MM.1S (cell line): ENCODE measurements at regions not wholly inside any gene's neighbourhood (a gene's known extent, or its start where the extent isn't known, plus 50 kb on each side); places are given as distances from the start of the nearest gene placed in this dataset.
"Not testable (repeated sequence)": the region's sequence is repeated elsewhere in the genome, so short reads cannot be mapped to it uniquely, and the experiment has no call there.

ENCODE experiments used
- EZH2 ChIP-seq: fragments of 300-600 bp; sonication (generic); optimal IDR thresholded peaks from 2 replicates; pipeline ENCODE3; 2017; ENCODE audit warnings: low read depth, mild to moderate bottlenecking, antibody characterized with exemption, low read length, mixed read lengths
- TF ChIP-seq, protein P1 (sequence below): fragments of 300-600 bp; sonication (generic); IDR thresholded peaks from 2 replicates; pipeline ENCODE4 v1.5.1; 2016; ENCODE audit warnings: antibody characterized with exemption, low read length, mixed read lengths

DNA sequence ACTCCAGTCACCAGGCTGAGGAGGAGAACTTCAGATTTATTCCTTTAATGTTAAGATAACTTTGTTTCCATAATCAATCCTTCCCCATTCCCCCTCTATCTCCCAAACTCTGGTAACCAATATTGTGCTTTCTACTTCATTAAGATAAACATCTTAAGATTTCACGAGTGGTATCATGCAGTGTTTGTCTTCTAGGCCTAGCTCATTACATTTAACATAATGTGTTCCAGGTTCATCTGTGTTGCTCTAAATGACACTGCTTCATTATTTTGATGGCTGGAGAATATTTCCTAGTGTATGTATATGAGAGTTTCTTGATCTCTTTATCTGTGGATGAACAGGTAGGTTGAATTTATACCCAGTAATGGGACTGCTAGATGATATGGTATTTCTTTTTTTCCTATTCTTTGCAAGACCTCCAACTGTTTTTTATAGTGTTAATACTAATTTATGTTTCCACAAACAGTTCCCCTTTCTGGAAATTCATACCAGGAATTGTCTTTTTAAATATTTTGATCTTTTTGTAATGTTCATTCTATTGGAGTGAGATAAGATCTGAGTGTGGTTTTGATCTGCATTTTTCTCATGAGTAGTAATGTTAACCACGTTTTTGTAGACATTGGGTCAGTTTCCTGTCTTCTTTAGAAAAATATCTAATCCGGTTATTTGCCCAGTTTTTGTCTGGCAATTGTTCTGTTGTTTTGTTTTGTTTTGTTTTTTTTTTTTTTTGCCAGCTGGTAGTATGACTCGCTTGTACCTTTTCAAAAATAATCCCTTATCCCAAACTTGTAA is 97.3 kb downstream of the POTEH start:
- TF ChIP-seq, protein P1, sequence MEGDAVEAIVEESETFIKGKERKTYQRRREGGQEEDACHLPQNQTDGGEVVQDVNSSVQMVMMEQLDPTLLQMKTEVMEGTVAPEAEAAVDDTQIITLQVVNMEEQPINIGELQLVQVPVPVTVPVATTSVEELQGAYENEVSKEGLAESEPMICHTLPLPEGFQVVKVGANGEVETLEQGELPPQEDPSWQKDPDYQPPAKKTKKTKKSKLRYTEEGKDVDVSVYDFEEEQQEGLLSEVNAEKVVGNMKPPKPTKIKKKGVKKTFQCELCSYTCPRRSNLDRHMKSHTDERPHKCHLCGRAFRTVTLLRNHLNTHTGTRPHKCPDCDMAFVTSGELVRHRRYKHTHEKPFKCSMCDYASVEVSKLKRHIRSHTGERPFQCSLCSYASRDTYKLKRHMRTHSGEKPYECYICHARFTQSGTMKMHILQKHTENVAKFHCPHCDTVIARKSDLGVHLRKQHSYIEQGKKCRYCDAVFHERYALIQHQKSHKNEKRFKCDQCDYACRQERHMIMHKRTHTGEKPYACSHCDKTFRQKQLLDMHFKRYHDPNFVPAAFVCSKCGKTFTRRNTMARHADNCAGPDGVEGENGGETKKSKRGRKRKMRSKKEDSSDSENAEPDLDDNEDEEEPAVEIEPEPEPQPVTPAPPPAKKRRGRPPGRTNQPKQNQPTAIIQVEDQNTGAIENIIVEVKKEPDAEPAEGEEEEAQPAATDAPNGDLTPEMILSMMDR = not testable (repeated sequence)
- TF ChIP-seq EZH2 = not testable (repeated sequence)
